SK-N-SH (cell line): ENCODE measurements at regions not wholly inside any gene's neighbourhood (a gene's known extent, or its start where the extent isn't known, plus 50 kb on each side); places are given as distances from the start of the nearest gene placed in this dataset.

Experiments
- CTCF ChIA-PET: fragments of 300-600, 350-600 bp; formaldehyde crosslinking; extraction: SDS; loops from one replicate; lab custom pipeline; 2021; lab: Yijun Ruan, JAX
- POLR2A ChIA-PET: fragments of 350-600 bp; sonication (Branson Sonifier 250); formaldehyde crosslinking; extraction: SDS; loops from one replicate; lab custom pipeline; 2020; ENCODE audit warnings: antibody characterized with exemption, inconsistent platforms; lab: Yijun Ruan, JAX
- DNase-seq: peaks from one replicate; pipeline ENCODE4 v3.0.0; 2012
- H2AFZ ChIP-seq: fragments of 200-600 bp; sonication (generic); 2 replicates; pipeline ENCODE4 v1.8.1; 2016; ENCODE audit warnings: antibody characterized with exemption, mild to moderate bottlenecking, low read depth
- H3F3A ChIP-seq: fragments of 200-600 bp; sonication (generic); replicated peaks from 2 replicates; pipeline ENCODE3; 2016; ENCODE audit warnings: antibody characterized with exemption, mild to moderate bottlenecking; ENCODE audit not compliant: insufficient read depth
- H3K27ac ChIP-seq, 2 experiments: fragments of 200-500 bp in 1 of 2; fragments of 200-600 bp in 1 of 2; sonication (Bioruptor generic) in 1 of 2; sonication (generic), shearing (Covaris generic) in 1 of 2; 2 replicates each; pipeline versions ENCODE4 v1.5.1 to v1.6.1; 2014 to 2016; ENCODE audit warnings: low read depth in 2 of 2, inconsistent platforms in 1 of 2, low read length in 1 of 2, mild to moderate bottlenecking in 1 of 2, mixed read lengths in 1 of 2
- H3K27me3 ChIP-seq: fragments of 200-600 bp; sonication (generic), shearing (Covaris generic); 2 replicates; pipeline ENCODE4 v1.6.1; 2016; ENCODE audit warnings: mixed run types; ENCODE audit not compliant: insufficient read depth
- H3K36me3 ChIP-seq, 2 experiments: fragments of 200-500 bp in 1 of 2; fragments of 200-600 bp in 1 of 2; sonication (Bioruptor generic) in 1 of 2; sonication (generic) in 1 of 2; replicated peaks in 1 of 2; 2 replicates each; pipeline versions ENCODE3 to v1.5.1; 2014 to 2016; ENCODE audit warnings: low read length in 1 of 2, mild to moderate bottlenecking in 1 of 2; ENCODE audit not compliant: insufficient read depth in 2 of 2, control insufficient read depth in 1 of 2
- H3K4me1 ChIP-seq, 2 experiments: fragments of 200-500 bp in 1 of 2; fragments of 200-600 bp in 1 of 2; sonication (Bioruptor generic) in 1 of 2; sonication (generic), shearing (Covaris generic) in 1 of 2; 2 replicates each; pipeline versions ENCODE4 v1.5.1 to v1.6.1; 2014 to 2016; ENCODE audit warnings: low read depth in 1 of 2, low read length in 1 of 2, mixed run types in 1 of 2; ENCODE audit not compliant: insufficient read depth in 2 of 2, control insufficient read depth in 1 of 2
- H3K4me2 ChIP-seq: fragments of 200-600 bp; sonication (generic), shearing (Covaris generic); 2 replicates; pipeline ENCODE4 v1.6.1; 2017; ENCODE audit warnings: mixed run types
- H3K4me3 ChIP-seq, 2 experiments: fragments of 200-500 bp in 1 of 2; fragments of 200-600 bp in 1 of 2; sonication (Bioruptor generic) in 1 of 2; sonication (generic), shearing (Covaris generic) in 1 of 2; 2 replicates each; pipeline versions ENCODE4 v1.5.1 to v1.8.1; 2014 to 2016; ENCODE audit warnings: low read depth in 2 of 2, inconsistent platforms in 1 of 2, low read length in 1 of 2, mild to moderate bottlenecking in 1 of 2, mixed read lengths in 1 of 2, moderate library complexity in 1 of 2
- H3K79me2 ChIP-seq: fragments of 200-600 bp; sonication (generic); 2 replicates; pipeline ENCODE4 v1.8.1; 2017; ENCODE audit warnings: mild to moderate bottlenecking; ENCODE audit not compliant: insufficient read depth
- H3K9ac ChIP-seq: fragments of 200-600 bp; sonication (generic); 2 replicates; pipeline ENCODE4 v1.6.1; 2017; ENCODE audit warnings: mixed run types
- H3K9me2 ChIP-seq: fragments of 200-600 bp; sonication (generic); 2 replicates; pipeline ENCODE4 v1.6.1; 2017; ENCODE audit warnings: mixed run types
- H3K9me3 ChIP-seq: fragments of 200-600 bp; sonication (generic); 2 replicates; pipeline ENCODE4 v1.6.1; 2017; ENCODE audit warnings: mixed run types, mild to moderate bottlenecking, moderate library complexity
- H4K20me1 ChIP-seq: fragments of 200-600 bp; sonication (generic); 2 replicates; pipeline ENCODE4 v1.6.1; 2017; ENCODE audit warnings: mild to moderate bottlenecking, mixed run types; ENCODE audit not compliant: insufficient read depth
- CHD2 ChIP-seq: fragments of 150-350 bp; IDR thresholded peaks from 2 replicates; pipeline ENCODE4 v1.6.1; 2018; ENCODE audit warnings: low read length; ENCODE audit not compliant: partially characterized antibody
- CTCF ChIP-seq: fragments of 200-600 bp; sonication (generic); IDR thresholded peaks from 2 replicates; pipeline ENCODE4 v1.6.1; 2017; ENCODE audit warnings: antibody characterized with exemption, mild to moderate bottlenecking, moderate library complexity
- EZH2phosphoT487 ChIP-seq: fragments of 200-600 bp; sonication (generic); IDR thresholded peaks from 2 replicates; pipeline ENCODE4 v1.6.1; 2017; ENCODE audit warnings: low read depth, mixed run types, mild to moderate bottlenecking, antibody characterized with exemption, moderate library complexity, borderline replicate concordance
- FOXJ3 ChIP-seq: sonication (generic); formaldehyde crosslinking; IDR thresholded peaks from 2 replicates; pipeline ENCODE4 v1.5.1; 2020; ENCODE audit warnings: mild to moderate bottlenecking, missing genetic modification reagents
- IRF3 ChIP-seq: fragments of 150-350 bp; IDR thresholded peaks from 2 replicates; pipeline ENCODE4 v1.6.1; 2016; ENCODE audit warnings: mild to moderate bottlenecking, low read depth, low read length
- MAX ChIP-seq: IDR thresholded peaks from 2 replicates; pipeline ENCODE4 v1.4.0; 2012; ENCODE audit warnings: low read depth
- MEF2A ChIP-seq: IDR thresholded peaks from 2 replicates; pipeline ENCODE4 v1.4.0; 2012; ENCODE audit warnings: low read depth, borderline replicate concordance
- NFIC ChIP-seq: IDR thresholded peaks from 2 replicates; pipeline ENCODE4 v1.4.0; 2012; ENCODE audit warnings: borderline replicate concordance
- PBX3 ChIP-seq: IDR thresholded peaks from 2 replicates; pipeline ENCODE4; 2012
- POLR2AphosphoS5 ChIP-seq: IDR thresholded peaks from 2 replicates; pipeline ENCODE4 v1.6.1; 2012; ENCODE audit warnings: low read depth, low read length
- REST ChIP-seq: IDR thresholded peaks from 2 replicates; pipeline ENCODE4 v1.6.1; 2012; ENCODE audit warnings: mild to moderate bottlenecking, low read depth, low read length, moderate library complexity
- SIN3A ChIP-seq: IDR thresholded peaks from 2 replicates; pipeline ENCODE4 v1.6.1; 2012; ENCODE audit warnings: low read depth, mild to moderate bottlenecking, low read length, moderate library complexity, borderline replicate concordance
- TAF1 ChIP-seq: IDR thresholded peaks from 2 replicates; pipeline ENCODE4 v1.6.1; 2012; ENCODE audit warnings: low read depth, mild to moderate bottlenecking, low read length, moderate library complexity, borderline replicate concordance
- USF2 ChIP-seq: fragments of 150-350 bp; IDR thresholded peaks from 2 replicates; pipeline ENCODE4 v1.6.1; 2017; ENCODE audit warnings: antibody characterized with exemption, low read length, low read depth, borderline replicate concordance
- WGBS: methylation state at CpG from one replicate; pipeline ENCODE4 v1.1.6; 2017; ENCODE audit warnings: low lambda C conversion rate; 5-methylcytosine and 5-hydroxymethylcytosine counted together

GRCh38 chr10:10310498-10310897, 707.2 kb upstream of the CELF2 start (continued):
- no peak for TF ChIP-seq EZH2phosphoT487
- TF ChIP-seq, all 33 proteins: peak for 0

- no peak for TF ChIP-seq FOXJ3 (CRISPR knock-in tag)
- Histone ChIP-seq H3K9me2 (no peaks in the 10 kb centered on the region), H3K27ac (no peak overlapping the region), H3K27me3 (no peaks in the 10 kb centered on the region), H4K20me1 (no peaks in the 10 kb centered on the region), H3K9ac (no peak overlapping the region), H3K4me3 (no peak overlapping the region), H3K36me3 (no peaks in the 10 kb centered on the region), H3K79me2 (no peaks in the 10 kb centered on the region), H3K4me2 (no peak overlapping the region), H3F3A (no peaks in the 10 kb centered on the region), H2AFZ (no peak overlapping the region), H3K9me3 (no peaks in the 10 kb centered on the region), H3K4me1 (no peaks in the 10 kb centered on the region)
- WGBS, result 3% methylated on average over 2 of the region's 2 CpGs
- POLR2A ChIA-PET, result no interaction called here
- CTCF ChIA-PET, result no interaction called here
- DNase-seq, result no peak
Observed at GRCh38 chr10:10311966-10312365, 705.7 kb upstream of the CELF2 start.

GRCh38 chr10:10313149-10313835, 704.4 kb upstream of the CELF2 start:
- H2AFZ ChIP-seq, result no peak overlapping the region
- no peak overlapping the region for H3K27ac ChIP-seq
- no peaks in the 10 kb centered on the region for H4K20me1 ChIP-seq
- no peaks in the 10 kb centered on the region for H3K36me3 ChIP-seq
- no peaks in the 10 kb centered on the region for H3K79me2 ChIP-seq
- TF ChIP-seq FOXJ3 (CRISPR knock-in tag) (no peak), MEF2A (no peak), NFIC (no peak), MAX (no peak), CHD2 (no peak), SIN3A (no peak), EZH2phosphoT487 (no peak), PBX3 (no peak), POLR2AphosphoS5 (no peak), REST (no peak), TAF1 (no peak), IRF3 (no peak), CTCF (no peak), USF2 (no peak)
- 0 out of 2 replicates have a peak, but pooled peaks cover 3% of the 10 kb centered on the region for H3K9me3 ChIP-seq
- no peak overlapping the region for H3K4me3 ChIP-seq
- no peak overlapping the region for H3K9ac ChIP-seq
- H3K4me2 ChIP-seq, result no peak overlapping the region
- ChIA-PET CTCF (no interaction called here), POLR2A (no interaction called here)
- H3K4me1 ChIP-seq, result no peaks in the 10 kb centered on the region
- H3K27me3 ChIP-seq, result no peaks in the 10 kb centered on the region
- WGBS, result 0% methylated on average over 3 of the region's 3 CpGs
- H3F3A ChIP-seq, result no peaks in the 10 kb centered on the region
- no peaks in the 10 kb centered on the region for H3K9me2 ChIP-seq
- no peak for DNase-seq
